ENCODE measurements at regions not wholly inside any gene's neighbourhood (a gene's known extent, or its start where the extent isn't known, plus 50 kb on each side); places are given as distances from the start of the nearest gene placed in this dataset.
"Not testable (repeated sequence)": the region's sequence is repeated elsewhere in the genome, so short reads cannot be mapped to it uniquely, and the experiment has no call there.

DNA sequence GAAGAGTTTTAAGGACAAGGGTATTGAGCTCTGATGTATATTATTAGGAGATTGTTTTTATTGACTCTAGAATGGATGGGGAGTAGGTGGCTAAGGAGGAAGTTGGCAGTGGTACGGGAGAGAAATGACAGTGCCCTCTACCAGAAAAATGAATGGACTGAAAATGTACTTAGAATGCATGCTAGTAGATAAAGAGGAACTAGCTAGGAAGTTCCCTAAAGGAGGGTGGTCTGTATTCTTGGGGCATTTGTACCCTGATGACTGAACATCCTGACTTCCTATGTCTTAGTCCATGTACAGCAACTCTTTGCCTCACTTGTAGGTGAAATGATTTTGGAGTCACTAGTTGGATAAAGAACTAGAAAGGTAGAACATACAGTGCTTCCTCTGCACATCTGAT, 581.5 kb upstream of the RBFOX1 start:
- Histone ChIP-seq H3K4me2 (ENCODE audit: extremely low read depth, insufficient read depth, low read length) (no peak overlapping the region), H4K20me1 (ENCODE audit: control insufficient read depth, extremely low read depth, insufficient read depth, low read length) (no peaks in the 10 kb centered on the region), H3K9me3 (ENCODE audit: control insufficient read depth, insufficient read depth, low read depth, low read length) (no peaks in the 10 kb centered on the region), H3K27me3 (ENCODE audit: control insufficient read depth, insufficient read depth, low read length) (no peaks in the 10 kb centered on the region), H3K79me2 (ENCODE audit: control insufficient read depth, insufficient read depth, low read length) (no peaks in the 10 kb centered on the region), H3K36me3 (ENCODE audit: control insufficient read depth, insufficient read depth, low read length) (no peaks in the 10 kb centered on the region), H3K27ac (ENCODE audit: insufficient read depth, low read length) (no peak overlapping the region), H3K9ac (ENCODE audit: insufficient read depth, low read length) (no peak overlapping the region), H3K4me1 (ENCODE audit: control insufficient read depth, extremely low read depth, insufficient read depth, low read length) (no peaks in the 10 kb centered on the region), H2AFZ (ENCODE audit: low read length) (no peak overlapping the region), H3K4me3 (replicated peaks in 1 of 4; ENCODE audit: control extremely low read depth in 1 of 4, insufficient read depth in 1 of 4, low read depth in 3 of 4, low read length in 4 of 4) (no peak overlapping the region)
- TF ChIP-seq, protein P1, sequence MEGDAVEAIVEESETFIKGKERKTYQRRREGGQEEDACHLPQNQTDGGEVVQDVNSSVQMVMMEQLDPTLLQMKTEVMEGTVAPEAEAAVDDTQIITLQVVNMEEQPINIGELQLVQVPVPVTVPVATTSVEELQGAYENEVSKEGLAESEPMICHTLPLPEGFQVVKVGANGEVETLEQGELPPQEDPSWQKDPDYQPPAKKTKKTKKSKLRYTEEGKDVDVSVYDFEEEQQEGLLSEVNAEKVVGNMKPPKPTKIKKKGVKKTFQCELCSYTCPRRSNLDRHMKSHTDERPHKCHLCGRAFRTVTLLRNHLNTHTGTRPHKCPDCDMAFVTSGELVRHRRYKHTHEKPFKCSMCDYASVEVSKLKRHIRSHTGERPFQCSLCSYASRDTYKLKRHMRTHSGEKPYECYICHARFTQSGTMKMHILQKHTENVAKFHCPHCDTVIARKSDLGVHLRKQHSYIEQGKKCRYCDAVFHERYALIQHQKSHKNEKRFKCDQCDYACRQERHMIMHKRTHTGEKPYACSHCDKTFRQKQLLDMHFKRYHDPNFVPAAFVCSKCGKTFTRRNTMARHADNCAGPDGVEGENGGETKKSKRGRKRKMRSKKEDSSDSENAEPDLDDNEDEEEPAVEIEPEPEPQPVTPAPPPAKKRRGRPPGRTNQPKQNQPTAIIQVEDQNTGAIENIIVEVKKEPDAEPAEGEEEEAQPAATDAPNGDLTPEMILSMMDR (conservative IDR thresholded peaks at IDR 0.05 in 1 of 2, IDR thresholded peaks at IDR 0.05 in 1 of 2; ENCODE audit: low read depth in 1 of 2, low read length in 2 of 2), result no peak
- no peak for TF ChIP-seq EZH2 (IDR thresholded peaks at IDR 0.05; ENCODE audit: low read length, missing control alignments)
- no peak for DNase-seq (ENCODE audit: low read depth in 2 of 2)

DNA sequence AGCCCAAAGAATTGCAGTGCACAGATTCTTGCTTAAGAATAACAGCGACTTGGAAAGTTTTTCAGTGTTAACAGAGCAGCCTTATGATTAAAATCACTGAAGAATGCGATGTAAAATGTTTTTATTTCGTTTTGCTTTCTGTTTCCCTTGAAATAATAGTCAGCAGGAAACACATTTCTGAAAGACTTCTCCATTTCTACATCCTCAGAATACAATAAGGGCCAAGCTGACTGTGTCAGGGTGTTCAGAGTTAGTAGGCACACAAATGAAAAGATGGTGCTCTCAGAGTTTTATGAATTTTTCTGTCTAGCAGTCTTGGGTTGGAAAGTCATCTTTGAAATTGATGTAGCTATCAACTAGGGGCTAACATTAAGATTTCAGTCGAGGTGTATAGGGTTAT, 582.9 kb upstream of the RBFOX1 start:
- TF ChIP-seq, protein P1 (conservative IDR thresholded peaks at IDR 0.05 in 1 of 2, IDR thresholded peaks at IDR 0.05 in 1 of 2; ENCODE audit: low read depth in 1 of 2, low read length in 2 of 2), result no peak
- TF ChIP-seq EZH2 (IDR thresholded peaks at IDR 0.05; ENCODE audit: low read length, missing control alignments), result no peak
- no peaks in the 10 kb centered on the region for H4K20me1 ChIP-seq (ENCODE audit: control insufficient read depth, extremely low read depth, insufficient read depth, low read length)
- no peak overlapping the region for H3K4me2 ChIP-seq (ENCODE audit: extremely low read depth, insufficient read depth, low read length)
- no peaks in the 10 kb centered on the region for H3K27me3 ChIP-seq (ENCODE audit: control insufficient read depth, insufficient read depth, low read length)
- H3K79me2 ChIP-seq (ENCODE audit: control insufficient read depth, insufficient read depth, low read length), result no peaks in the 10 kb centered on the region
- DNase-seq (ENCODE audit: low read depth in 2 of 2), result no peak
- H2AFZ ChIP-seq (ENCODE audit: low read length), result no peak overlapping the region
- no peak overlapping the region for H3K27ac ChIP-seq (ENCODE audit: insufficient read depth, low read length)
- no peaks in the 10 kb centered on the region for H3K4me1 ChIP-seq (ENCODE audit: control insufficient read depth, extremely low read depth, insufficient read depth, low read length)
- no peaks in the 10 kb centered on the region for H3K36me3 ChIP-seq (ENCODE audit: control insufficient read depth, insufficient read depth, low read length)
- H3K9ac ChIP-seq (ENCODE audit: insufficient read depth, low read length), result no peak overlapping the region
- no peak overlapping the region for H3K4me3 ChIP-seq (replicated peaks in 1 of 4; ENCODE audit: control extremely low read depth in 1 of 4, insufficient read depth in 1 of 4, low read depth in 3 of 4, low read length in 4 of 4)
- H3K9me3 ChIP-seq (ENCODE audit: control insufficient read depth, insufficient read depth, low read depth, low read length), result no peaks in the 10 kb centered on the region

DNA sequence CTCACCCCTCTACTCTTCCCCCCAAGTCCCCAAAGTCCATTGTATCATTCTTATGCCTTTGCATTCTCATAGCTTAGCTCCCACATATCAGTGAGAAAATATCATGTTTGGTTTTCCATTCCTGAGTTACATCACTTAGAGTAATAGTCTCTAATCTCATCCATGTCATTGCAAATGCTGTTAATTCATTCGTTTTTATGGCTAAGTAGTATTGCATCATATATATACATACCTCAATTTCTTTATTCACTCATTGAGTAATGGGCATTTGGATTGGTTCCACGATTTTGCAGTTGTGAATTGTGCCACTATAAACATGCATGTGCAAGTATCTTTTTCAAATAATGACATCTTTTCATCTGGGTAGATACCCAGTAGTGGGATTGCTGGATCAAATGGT, 596.3 kb upstream of the RBFOX1 start:
- not testable (repeated sequence) for H4K20me1 ChIP-seq (ENCODE audit: control insufficient read depth, extremely low read depth, insufficient read depth, low read length); H3K27ac ChIP-seq (ENCODE audit: insufficient read depth, low read length); H3K79me2 ChIP-seq (ENCODE audit: control insufficient read depth, insufficient read depth, low read length); DNase-seq (ENCODE audit: low read depth in 2 of 2); H3K4me3 ChIP-seq (replicated peaks in 1 of 4; ENCODE audit: control extremely low read depth in 1 of 4, insufficient read depth in 1 of 4, low read depth in 3 of 4, low read length in 4 of 4); H3K36me3 ChIP-seq (ENCODE audit: control insufficient read depth, insufficient read depth, low read length); H3K4me2 ChIP-seq (ENCODE audit: extremely low read depth, insufficient read depth, low read length); H2AFZ ChIP-seq (ENCODE audit: low read length); H3K9me3 ChIP-seq (ENCODE audit: control insufficient read depth, insufficient read depth, low read depth, low read length); H3K9ac ChIP-seq (ENCODE audit: insufficient read depth, low read length); H3K4me1 ChIP-seq (ENCODE audit: control insufficient read depth, extremely low read depth, insufficient read depth, low read length); H3K27me3 ChIP-seq (ENCODE audit: control insufficient read depth, insufficient read depth, low read length)

DNA sequence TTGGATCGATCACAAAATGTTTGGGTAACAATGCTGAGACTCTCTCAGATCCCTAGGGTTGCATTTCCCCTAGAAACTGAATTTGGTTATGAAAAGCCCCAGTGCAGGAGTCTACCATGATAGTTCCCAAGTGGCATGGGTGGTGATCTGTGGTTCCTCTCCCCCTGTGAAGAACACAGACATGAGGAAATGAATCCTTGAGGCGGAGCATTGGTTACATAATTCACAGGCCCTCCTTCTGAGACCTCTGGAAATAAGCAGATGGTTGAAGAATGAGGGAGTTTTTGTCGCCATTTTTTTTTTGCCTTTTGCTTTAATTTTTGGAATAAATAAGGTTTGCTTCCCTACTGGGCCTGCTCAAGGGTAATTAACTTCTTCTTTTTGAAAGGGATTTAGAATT, 597.0 kb upstream of the RBFOX1 start:
- Histone ChIP-seq H3K4me1 (ENCODE audit: control insufficient read depth, extremely low read depth, insufficient read depth, low read length) (no peaks in the 10 kb centered on the region), H3K79me2 (ENCODE audit: control insufficient read depth, insufficient read depth, low read length) (no peaks in the 10 kb centered on the region), H3K9ac (ENCODE audit: insufficient read depth, low read length) (no peak overlapping the region), H4K20me1 (ENCODE audit: control insufficient read depth, extremely low read depth, insufficient read depth, low read length) (no peaks in the 10 kb centered on the region), H3K9me3 (ENCODE audit: control insufficient read depth, insufficient read depth, low read depth, low read length) (no peaks in the 10 kb centered on the region), H3K36me3 (ENCODE audit: control insufficient read depth, insufficient read depth, low read length) (no peaks in the 10 kb centered on the region), H2AFZ (ENCODE audit: low read length) (no peak overlapping the region), H3K27ac (ENCODE audit: insufficient read depth, low read length) (no peak overlapping the region), H3K4me3 (replicated peaks in 1 of 4; ENCODE audit: control extremely low read depth in 1 of 4, insufficient read depth in 1 of 4, low read depth in 3 of 4, low read length in 4 of 4) (no peak overlapping the region), H3K27me3 (ENCODE audit: control insufficient read depth, insufficient read depth, low read length) (no peaks in the 10 kb centered on the region), H3K4me2 (ENCODE audit: extremely low read depth, insufficient read depth, low read length) (no peak overlapping the region)
- DNase-seq (ENCODE audit: low read depth in 2 of 2), result no peak
- TF ChIP-seq EZH2 (IDR thresholded peaks at IDR 0.05; ENCODE audit: low read length, missing control alignments), result no peak
- TF ChIP-seq, protein P1 (conservative IDR thresholded peaks at IDR 0.05 in 1 of 2, IDR thresholded peaks at IDR 0.05 in 1 of 2; ENCODE audit: low read depth in 1 of 2, low read length in 2 of 2), result no peak

Data from fibroblast of lung (primary cell).